GM03348 (cell line): ENCODE measurements at regions not wholly inside any gene's neighbourhood (a gene's known extent, or its start where the extent isn't known, plus 50 kb on each side); places are given as distances from the start of the nearest gene placed in this dataset.

Experiments
- DNase-seq: peaks from one replicate; pipeline ENCODE4 v3.0.0; 2012; ENCODE audit warnings: low spot score

GRCh38 chr7:70986297-70986696 is 145.6 kb upstream of the GALNT17 start:
- DNase-seq: no peak

- DNase-seq: no peak
Observed at GRCh38 chr7:70994176-70994575, 137.8 kb upstream of the GALNT17 start.

GRCh38 chr7:70997261-70997660 is 134.7 kb upstream of the GALNT17 start:
- no peak for DNase-seq

GRCh38 chr7:71005109-71005508 is 126.8 kb upstream of the GALNT17 start:
- DNase-seq: no peak

- no peak for DNase-seq
Observed at GRCh38 chr7:71009636-71010035, 122.3 kb upstream of the GALNT17 start.

- DNase-seq: no peak
Observed at GRCh38 chr7:71015252-71015900, 116.6 kb upstream of the GALNT17 start.

DNA sequence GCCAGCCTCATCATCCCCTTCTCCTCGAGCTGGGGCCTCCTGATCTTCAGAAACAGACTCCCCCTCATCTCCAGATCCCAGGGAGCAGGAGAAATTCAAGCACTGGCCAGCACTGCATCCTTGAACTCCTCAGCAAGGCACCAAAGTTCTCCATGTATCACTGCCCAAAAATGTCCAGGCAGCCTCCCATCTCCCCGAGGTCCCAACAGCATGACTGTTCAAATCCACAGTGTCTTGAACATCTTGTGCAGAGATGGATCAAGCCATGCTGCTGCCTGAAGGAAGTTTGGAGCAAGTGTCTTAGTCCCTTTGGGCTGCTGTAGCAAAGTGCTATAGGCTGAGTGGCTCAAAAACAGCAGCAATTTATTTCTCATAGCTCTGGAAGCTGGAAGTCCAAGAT is 115.5 kb upstream of the GALNT17 start:
- no peak for DNase-seq

- DNase-seq: no peak
Observed at GRCh38 chr7:71017602-71018001, 114.3 kb upstream of the GALNT17 start.

DNA sequence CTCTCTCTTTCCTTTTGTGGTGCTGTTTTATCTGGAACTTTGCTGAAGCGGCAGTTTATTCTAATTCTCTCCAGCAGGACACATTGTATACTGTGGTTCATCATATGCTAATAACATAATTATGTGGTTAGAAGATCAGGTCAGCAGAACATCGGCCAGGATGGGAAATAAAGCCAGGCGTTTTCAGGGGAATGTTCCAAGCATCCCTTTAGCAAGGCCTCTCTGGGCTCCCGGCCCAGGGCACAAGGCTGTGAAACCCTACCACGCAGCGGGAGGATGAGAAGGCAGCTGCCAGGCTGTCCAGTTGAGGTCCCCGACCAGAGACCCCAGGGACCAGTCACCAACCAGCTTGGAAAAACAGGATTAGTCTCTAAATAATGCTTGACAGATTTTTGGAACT is 112.2 kb upstream of the GALNT17 start:
- DNase-seq: no peak

GRCh38 chr7:71021131-71021530 is 110.8 kb upstream of the GALNT17 start:
- DNase-seq: no peak

DNA sequence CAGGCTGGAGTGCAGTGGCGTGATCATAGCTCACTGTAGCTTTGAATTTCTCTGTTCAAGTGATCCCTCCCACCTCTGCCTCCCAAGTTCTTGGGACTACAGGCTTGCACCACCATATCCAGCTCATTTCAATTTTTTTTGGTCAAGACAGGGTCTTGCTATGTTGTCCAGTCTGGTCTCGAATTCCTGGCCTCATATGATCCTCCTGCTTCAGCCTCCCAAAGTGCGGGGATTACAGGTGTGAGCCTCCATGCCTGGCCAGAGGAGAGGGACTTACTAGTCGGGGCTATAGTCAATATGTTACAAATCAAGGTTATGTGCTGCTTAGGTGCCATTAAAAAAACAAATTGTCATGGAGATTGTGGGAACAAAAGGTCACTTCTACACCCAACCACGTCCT is 105.3 kb upstream of the GALNT17 start:
- DNase-seq: no peak

- DNase-seq: no peak
Observed at GRCh38 chr7:71034243-71034642, 97.7 kb upstream of the GALNT17 start.

GRCh38 chr7:71042591-71042990 is 89.4 kb upstream of the GALNT17 start:
- no peak for DNase-seq

DNA sequence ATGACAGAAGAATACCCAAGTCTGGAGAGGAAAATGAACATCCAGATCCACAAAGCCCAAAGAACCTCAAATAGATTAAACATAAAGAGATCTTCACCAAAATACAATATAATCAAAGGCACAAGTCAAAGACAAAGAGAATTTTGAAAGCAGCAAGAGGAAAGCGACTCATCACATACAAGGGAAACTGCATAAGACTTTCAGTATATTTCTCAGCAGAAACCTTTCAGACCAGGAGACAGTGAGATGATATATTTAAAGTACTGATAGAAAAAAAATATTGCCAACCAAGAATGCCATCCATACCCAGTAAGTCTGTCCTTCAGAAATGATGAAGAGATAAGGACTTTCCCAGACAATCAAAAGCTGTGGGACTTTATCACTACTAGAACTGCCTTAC is 81.5 kb upstream of the GALNT17 start:
- DNase-seq: no peak

DNA sequence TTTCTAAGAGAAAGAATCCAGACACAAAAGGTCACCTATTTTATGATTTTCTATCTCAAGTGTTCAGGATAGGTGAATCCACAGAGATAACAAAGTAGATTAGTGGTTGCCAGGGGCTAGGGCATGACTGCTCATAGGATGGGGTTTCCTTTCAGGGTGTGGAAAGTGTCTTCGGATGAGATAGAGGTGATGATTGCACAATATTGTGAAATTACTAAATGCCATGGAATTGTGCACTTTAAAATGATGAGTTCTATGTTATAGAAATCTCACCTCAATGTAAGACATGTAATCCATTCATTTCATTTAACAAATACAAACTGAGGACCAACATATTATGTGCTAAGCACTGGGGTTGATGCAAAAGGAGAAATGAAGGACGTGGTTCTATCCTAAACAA is 76.4 kb upstream of the GALNT17 start:
- no peak for DNase-seq

DNA sequence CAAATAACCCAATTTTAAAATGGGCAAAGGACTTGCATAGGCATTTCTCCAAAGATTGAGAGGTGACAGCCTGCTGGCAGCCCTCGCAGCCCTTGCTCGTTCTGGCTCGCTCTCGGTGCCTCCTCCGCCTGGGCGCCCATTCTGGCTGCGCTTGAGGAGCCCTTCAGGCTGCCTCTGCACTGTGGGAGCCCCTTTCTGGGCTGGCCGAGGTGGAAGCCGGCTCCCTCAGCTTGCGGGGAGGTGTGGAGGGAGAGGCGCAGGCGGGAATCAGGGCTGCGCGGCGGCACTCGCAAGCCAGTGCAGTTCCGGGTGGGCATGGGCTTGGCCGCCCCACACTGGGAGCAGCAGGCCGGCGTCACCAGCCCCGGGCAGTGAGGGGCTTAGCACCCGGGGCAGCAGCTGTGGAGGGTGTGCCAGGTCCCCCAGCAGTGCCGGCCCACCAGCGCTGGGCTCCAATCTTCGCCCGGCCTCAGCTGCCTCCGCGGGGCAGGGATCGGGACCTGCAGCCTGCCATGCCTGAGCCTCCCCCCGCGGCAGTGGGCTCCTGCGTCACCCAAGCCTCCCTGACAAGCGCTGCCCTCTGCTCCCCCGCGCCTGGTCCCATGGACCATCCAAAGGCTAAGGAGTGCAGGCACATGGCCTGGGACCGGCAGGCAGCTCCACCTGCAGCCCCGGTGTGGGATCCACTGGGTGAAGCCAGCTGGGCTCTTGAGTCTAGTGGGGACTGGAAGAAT is 54.0 kb upstream of the GALNT17 start:
- DNase-seq: no peak
